WERI-Rb-1 (cell line): ENCODE measurements at regions not wholly inside any gene's neighbourhood (a gene's known extent, or its start where the extent isn't known, plus 50 kb on each side); places are given as distances from the start of the nearest gene placed in this dataset.

Experiments used
- DNase-seq: peaks from one replicate; pipeline ENCODE4 v3.0.0-alpha.2; 2020
- H3K27ac ChIP-seq: fragments of 250-450 bp; sonication (Bioruptor Pico); 2 replicates; pipeline ENCODE4 v1.5.1; 2020; ENCODE audit warnings: mild to moderate bottlenecking, moderate library complexity
- H3K27me3 ChIP-seq: fragments of 250-450 bp; sonication (Bioruptor Pico); 2 replicates; pipeline ENCODE4 v1.5.1; 2021; ENCODE audit warnings: mild to moderate bottlenecking, low read depth, moderate library complexity; ENCODE audit not compliant: insufficient read depth, severe bottlenecking
- H3K36me3 ChIP-seq: fragments of 250-450 bp; sonication (Bioruptor Pico); 2 replicates; pipeline ENCODE4 v1.5.1; 2020; ENCODE audit warnings: mild to moderate bottlenecking, moderate library complexity
- H3K4me3 ChIP-seq: 2 replicates; pipeline ENCODE4 v1.5.1; 2011; ENCODE audit warnings: low read depth, mild to moderate bottlenecking, control low read depth, low read length
- H3K9me3 ChIP-seq: fragments of 250-450 bp; sonication (Bioruptor Pico); 2 replicates; pipeline ENCODE4 v1.5.1; 2021; ENCODE audit warnings: mild to moderate bottlenecking, moderate library complexity; ENCODE audit not compliant: severe bottlenecking
- CTCF ChIP-seq: IDR thresholded peaks from 2 replicates; pipeline ENCODE4 v1.5.1; 2011; ENCODE audit warnings: low read depth, mild to moderate bottlenecking, control low read depth, inconsistent platforms, low read length

GRCh38 chr11:55503449-55503848 lies 50.8 kb upstream of the OR4C15 start:
- no peak overlapping the region for H3K4me3 ChIP-seq
- H3K27me3 ChIP-seq = peaks cover 21% of the 10 kb centered on the region
- no peaks in the 10 kb centered on the region for H3K36me3 ChIP-seq
- DNase-seq = no peak
- no peak overlapping the region for H3K27ac ChIP-seq
- TF ChIP-seq CTCF = peak; percentile 40; the same call in 1 of the 2 replicates
- no peaks in the 10 kb centered on the region for H3K9me3 ChIP-seq
